ENCODE measurements at regions not wholly inside any gene's neighbourhood (a gene's known extent, or its start where the extent isn't known, plus 50 kb on each side); places are given as distances from the start of the nearest gene placed in this dataset.
A peak's percentile ranks its signal among the peaks of the same experiment; 100 is the strongest.

- Histone ChIP-seq H3K79me1 (ENCODE audit: low read depth, low read length) (peaks cover 4% of the 10 kb centered on the region), H3K4me2 (ENCODE audit: insufficient read depth, low read length, poor library complexity, severe bottlenecking) (no peak overlapping the region), H2AK5ac (ENCODE audit: low read depth, low read length) (no peak overlapping the region), H2BK120ac (ENCODE audit: low read depth, low read length) (no peak overlapping the region), H3K23ac (ENCODE audit: low read depth, low read length, poor library complexity) (no peak overlapping the region), H4K91ac (ENCODE audit: low read depth, low read length, poor library complexity) (no peak overlapping the region), H2AFZ (ENCODE audit: low read length) (peak overlapping the region; percentile 16), H3K9me3 (replicated peaks in 1 of 2; ENCODE audit: control insufficient read depth in 2 of 2, insufficient read depth in 1 of 2, low read depth in 1 of 2, low read length in 2 of 2) (no peaks in the 10 kb centered on the region), H3K14ac (ENCODE audit: low read length) (no peak overlapping the region), H2BK15ac (ENCODE audit: low read length) (no peak overlapping the region), H2BK12ac (ENCODE audit: low read length) (no peak overlapping the region), H3K4ac (ENCODE audit: low read length) (no peak overlapping the region), H2BK5ac (ENCODE audit: low read length) (no peak overlapping the region), H3K27ac (replicated peaks; ENCODE audit: low read length) (no peak overlapping the region), H3K36me3 (replicated peaks in 1 of 2; ENCODE audit: control insufficient read depth in 2 of 2, insufficient read depth in 2 of 2, low read length in 2 of 2) (no peaks in the 10 kb centered on the region), H3K9ac (ENCODE audit: low read depth, low read length, poor library complexity) (no peak overlapping the region), H3K4me3 (ENCODE audit: low read length in 2 of 2) (peak overlapping the region in 1 of 2 donors; percentile 3), H3K18ac (ENCODE audit: low read length) (no peak overlapping the region), H3K27me3 (ENCODE audit: control insufficient read depth in 3 of 3, insufficient read depth in 3 of 3, low read depth in 1 of 3, low read length in 3 of 3) (peaks cover 0 to 26% (median 0%) of the 10 kb centered on the region in 3 experiments), H3K4me1 (ENCODE audit: control insufficient read depth in 2 of 2, insufficient read depth in 1 of 2, low read depth in 1 of 2, low read length in 2 of 2) (peaks cover 0 to 1% of the 10 kb centered on the region in 2 donors), H4K8ac (ENCODE audit: low read depth, low read length) (no peak overlapping the region)
- DNase-seq (ENCODE audit: low spot score), result no peak
- WGBS, 2 donors (ENCODE audit: extremely low coverage in 2 of 2, insufficient read length in 2 of 2, insufficient replicate concordance in 1 of 2), result no CpG with 5 or more reads among the region's 8 CpGs
These were observed 55.0 kb upstream of the CTDP1 start for GRCh38 chr18:79624356-79625170.

GRCh38 chr18:79625195-79625923 lies 54.2 kb upstream of the CTDP1 start:
- no peak overlapping the region for H2BK15ac ChIP-seq (ENCODE audit: low read length)
- H3K27me3 ChIP-seq (ENCODE audit: control insufficient read depth in 3 of 3, insufficient read depth in 3 of 3, low read depth in 1 of 3, low read length in 3 of 3), result peaks cover 0 to 26% (median 0%) of the 10 kb centered on the region in 3 experiments
- no CpG with 5 or more reads among the region's 17 CpGs for WGBS, 2 donors (ENCODE audit: extremely low coverage in 2 of 2, insufficient read length in 2 of 2, insufficient replicate concordance in 1 of 2)
- peak overlapping the region; percentile 16 for H2AFZ ChIP-seq (ENCODE audit: low read length)
- no peak overlapping the region for H3K4ac ChIP-seq (ENCODE audit: low read length)
- no peak overlapping the region for H4K91ac ChIP-seq (ENCODE audit: low read depth, low read length, poor library complexity)
- no peak overlapping the region for H3K27ac ChIP-seq (replicated peaks; ENCODE audit: low read length)
- no peak for DNase-seq (ENCODE audit: low spot score)
- H2AK5ac ChIP-seq (ENCODE audit: low read depth, low read length), result no peak overlapping the region
- no peak overlapping the region for H2BK12ac ChIP-seq (ENCODE audit: low read length)
- H3K79me1 ChIP-seq (ENCODE audit: low read depth, low read length), result peaks cover 4% of the 10 kb centered on the region
- no peak overlapping the region for H3K4me3 ChIP-seq (ENCODE audit: low read length in 2 of 2)
- H3K14ac ChIP-seq (ENCODE audit: low read length), result no peak overlapping the region
- no peak overlapping the region for H3K4me2 ChIP-seq (ENCODE audit: insufficient read depth, low read length, poor library complexity, severe bottlenecking)
- no peak overlapping the region for H2BK120ac ChIP-seq (ENCODE audit: low read depth, low read length)
- no peaks in the 10 kb centered on the region for H3K9me3 ChIP-seq (replicated peaks in 1 of 2; ENCODE audit: control insufficient read depth in 2 of 2, insufficient read depth in 1 of 2, low read depth in 1 of 2, low read length in 2 of 2)
- H3K9ac ChIP-seq (ENCODE audit: low read depth, low read length, poor library complexity), result no peak overlapping the region
- H3K36me3 ChIP-seq (replicated peaks in 1 of 2; ENCODE audit: control insufficient read depth in 2 of 2, insufficient read depth in 2 of 2, low read length in 2 of 2), result no peaks in the 10 kb centered on the region
- H3K23ac ChIP-seq (ENCODE audit: low read depth, low read length, poor library complexity), result no peak overlapping the region
- no peak overlapping the region for H4K8ac ChIP-seq (ENCODE audit: low read depth, low read length)
- H3K18ac ChIP-seq (ENCODE audit: low read length), result no peak overlapping the region
- no peak overlapping the region for H2BK5ac ChIP-seq (ENCODE audit: low read length)
- peaks cover 0 to 1% of the 10 kb centered on the region in 2 donors for H3K4me1 ChIP-seq (ENCODE audit: control insufficient read depth in 2 of 2, insufficient read depth in 1 of 2, low read depth in 1 of 2, low read length in 2 of 2)

GRCh38 chr18:79625924-79626561 lies 53.6 kb upstream of the CTDP1 start:
- Histone ChIP-seq H3K27ac (replicated peaks; ENCODE audit: low read length) (no peak overlapping the region), H3K9ac (ENCODE audit: low read depth, low read length, poor library complexity) (no peak overlapping the region), H2AK5ac (ENCODE audit: low read depth, low read length) (no peak overlapping the region), H3K4me3 (ENCODE audit: low read length in 2 of 2) (no peak overlapping the region), H3K4me1 (ENCODE audit: control insufficient read depth in 2 of 2, insufficient read depth in 1 of 2, low read depth in 1 of 2, low read length in 2 of 2) (peaks cover 0 to 1% of the 10 kb centered on the region in 2 donors), H3K4ac (ENCODE audit: low read length) (no peak overlapping the region), H3K27me3 (ENCODE audit: control insufficient read depth in 3 of 3, insufficient read depth in 3 of 3, low read depth in 1 of 3, low read length in 3 of 3) (peaks cover 0 to 26% (median 4%) of the 10 kb centered on the region in 3 experiments), H3K23ac (ENCODE audit: low read depth, low read length, poor library complexity) (no peak overlapping the region), H2BK120ac (ENCODE audit: low read depth, low read length) (no peak overlapping the region), H3K14ac (ENCODE audit: low read length) (no peak overlapping the region), H3K9me3 (replicated peaks in 1 of 2; ENCODE audit: control insufficient read depth in 2 of 2, insufficient read depth in 1 of 2, low read depth in 1 of 2, low read length in 2 of 2) (no peaks in the 10 kb centered on the region), H2BK15ac (ENCODE audit: low read length) (no peak overlapping the region), H3K4me2 (ENCODE audit: insufficient read depth, low read length, poor library complexity, severe bottlenecking) (no peak overlapping the region), H4K91ac (ENCODE audit: low read depth, low read length, poor library complexity) (no peak overlapping the region), H2BK5ac (ENCODE audit: low read length) (no peak overlapping the region), H2AFZ (ENCODE audit: low read length) (peak overlapping the region; percentile 61), H4K8ac (ENCODE audit: low read depth, low read length) (no peak overlapping the region), H3K36me3 (replicated peaks in 1 of 2; ENCODE audit: control insufficient read depth in 2 of 2, insufficient read depth in 2 of 2, low read length in 2 of 2) (no peaks in the 10 kb centered on the region), H3K79me1 (ENCODE audit: low read depth, low read length) (peaks cover 4% of the 10 kb centered on the region), H2BK12ac (ENCODE audit: low read length) (no peak overlapping the region), H3K18ac (ENCODE audit: low read length) (peak overlapping the region; percentile 0)
- WGBS, 2 donors (ENCODE audit: extremely low coverage in 2 of 2, insufficient read length in 2 of 2, insufficient replicate concordance in 1 of 2), result no CpG with 5 or more reads among the region's 26 CpGs
- no peak for DNase-seq (ENCODE audit: low spot score)

All from neuronal stem cell (in vitro differentiated cells).